HG02623 (cell line): ENCODE measurements at regions not wholly inside any gene's neighbourhood (a gene's known extent, or its start where the extent isn't known, plus 50 kb on each side); places are given as distances from the start of the nearest gene placed in this dataset.
"Not testable (repeated sequence)": the region's sequence is repeated elsewhere in the genome, so short reads cannot be mapped to it uniquely, and the experiment has no call there.

Experiments used
- ATAC-seq: cut with Tn5 transposase; IDR thresholded peaks from one replicate; pipeline ENCODE4 v1.9.1; 2021; ENCODE audit warnings: moderate library complexity; ENCODE audit not compliant: unreplicated experiment

DNA sequence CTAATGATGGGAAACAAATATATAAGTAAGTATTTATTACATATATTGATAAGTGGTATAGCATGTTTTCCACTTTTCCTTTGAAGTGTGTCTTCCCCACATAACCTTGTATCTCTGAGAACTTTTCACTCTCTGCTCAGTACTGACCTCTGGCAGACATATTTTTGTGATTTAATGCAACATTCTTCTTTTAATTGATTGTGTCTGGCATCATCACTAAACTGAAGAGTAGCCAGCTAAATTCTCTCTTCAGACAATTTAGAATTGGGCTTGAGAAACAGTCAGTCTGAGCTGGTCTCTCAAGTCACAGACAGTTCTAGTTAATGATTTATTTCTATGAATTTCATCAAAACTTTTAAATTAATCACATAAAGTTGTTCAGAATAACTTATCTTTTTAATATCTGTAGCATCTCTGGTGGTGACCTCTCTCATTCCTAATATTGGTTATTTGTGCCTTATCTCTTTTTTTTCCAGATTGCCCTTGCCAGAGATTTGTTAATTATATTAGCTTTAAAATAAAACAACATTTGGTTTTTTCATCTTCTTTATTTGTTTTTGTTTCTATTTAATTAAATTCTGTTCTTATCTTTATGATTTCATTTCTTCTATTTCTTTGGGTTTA, 230.0 kb upstream of the VLDLR start:
- not testable (repeated sequence) for ATAC-seq

DNA sequence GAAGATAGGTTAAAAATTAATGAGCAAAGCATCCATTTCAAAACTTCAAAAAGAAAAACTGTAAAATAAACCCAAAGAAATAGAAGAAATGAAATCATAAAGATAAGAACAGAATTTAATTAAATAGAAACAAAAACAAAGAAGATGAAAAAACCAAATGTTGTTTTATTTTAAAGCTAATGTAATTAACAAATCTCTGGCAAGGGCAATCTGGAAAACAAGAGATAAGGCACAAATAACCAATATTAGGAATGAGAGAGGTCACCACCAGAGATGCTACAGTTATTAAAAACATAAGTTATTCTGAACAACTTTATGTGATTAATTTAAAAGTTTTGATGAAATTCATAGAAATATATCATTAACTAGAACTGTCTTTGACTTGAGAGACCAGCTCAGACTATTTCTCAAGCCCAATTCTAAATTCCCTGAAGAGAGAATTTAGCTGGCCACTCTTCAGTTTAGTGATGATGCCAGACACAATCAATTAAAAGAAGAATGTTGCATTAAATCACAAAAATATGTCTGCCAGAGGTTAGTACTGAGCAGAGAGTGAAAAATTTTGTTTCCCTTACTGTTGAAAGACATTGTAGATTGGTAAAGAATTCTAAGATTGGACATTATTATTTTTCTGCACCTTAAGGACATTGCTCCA, 227.4 kb upstream of the VLDLR start:
- ATAC-seq, result not testable (repeated sequence)

- ATAC-seq, result no peak
Measured at GRCh38 chr9:2395814-2396612, 225.6 kb upstream of the VLDLR start.

DNA sequence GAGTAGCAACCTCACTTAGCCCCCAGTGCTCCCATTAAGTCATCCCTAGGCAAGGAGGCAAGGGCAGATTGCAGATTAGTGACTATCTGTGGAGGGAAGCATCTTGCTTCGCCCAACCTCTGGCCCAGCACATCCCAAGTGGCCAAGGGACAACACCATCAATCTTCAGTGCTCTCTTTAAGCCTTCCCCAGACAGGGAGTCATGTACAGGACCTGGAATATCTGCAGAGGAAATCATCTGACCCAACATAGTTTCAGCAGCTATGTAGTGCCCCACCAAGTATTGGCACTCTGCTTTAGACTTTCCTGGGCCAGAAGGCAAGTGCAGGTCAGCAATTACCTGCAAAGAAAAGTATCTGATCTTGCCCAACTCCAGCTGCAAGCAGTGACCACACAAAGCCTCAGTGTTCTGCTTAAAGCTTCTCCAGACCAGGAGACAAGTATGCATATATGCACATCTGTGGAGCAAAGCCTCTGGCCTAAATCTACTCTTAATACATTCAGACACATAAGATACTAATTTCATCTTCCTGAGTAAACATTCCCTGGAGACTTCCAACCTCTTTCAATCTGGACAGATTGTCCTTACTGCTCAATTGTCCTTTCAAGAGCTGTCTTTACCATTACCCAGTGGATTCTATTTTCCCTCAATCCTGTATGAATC, 224.8 kb upstream of the VLDLR start:
- no peak for ATAC-seq

DNA sequence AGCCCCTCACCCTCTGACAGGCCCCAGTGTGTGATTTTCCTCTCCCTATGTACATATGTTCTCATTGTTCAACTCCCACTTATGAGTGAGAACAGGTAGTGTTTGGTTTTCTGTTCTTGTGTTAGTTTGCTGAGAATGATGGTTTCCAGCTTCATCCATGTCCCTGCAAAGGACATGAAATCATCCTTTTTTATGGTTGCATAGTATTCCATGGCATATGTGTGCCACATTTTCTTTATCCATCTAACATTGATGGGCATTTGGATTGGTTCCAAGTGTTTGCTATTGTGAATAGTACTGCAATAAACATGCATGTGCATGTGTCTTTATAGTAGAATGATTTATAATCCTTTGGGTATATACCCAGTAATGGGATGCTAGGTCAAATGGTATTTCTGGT, 223.7 kb upstream of the VLDLR start:
- not testable (repeated sequence) for ATAC-seq

GRCh38 chr9:2401746-2402145, 219.8 kb upstream of the VLDLR start:
- not testable (repeated sequence) for ATAC-seq

DNA sequence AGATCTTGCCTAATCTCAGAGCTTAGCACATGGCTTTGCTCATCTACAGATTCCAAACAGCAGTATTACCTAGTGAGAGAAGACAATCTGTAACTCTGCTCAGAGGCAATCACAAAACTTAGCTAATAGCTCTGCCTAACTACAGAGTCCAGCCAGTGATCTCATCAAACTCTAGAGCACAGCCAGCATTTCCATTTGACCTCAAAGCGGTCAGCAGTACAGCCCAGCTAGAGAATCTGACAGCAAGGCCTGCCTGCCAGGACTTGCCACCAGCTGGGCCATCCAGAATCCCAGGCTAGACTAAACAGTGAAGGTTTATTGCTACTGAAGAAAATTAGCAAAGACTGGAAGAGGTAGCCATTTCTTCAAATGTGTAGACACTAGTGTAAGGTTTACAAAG, 217.9 kb upstream of the VLDLR start:
- ATAC-seq, result no peak

GRCh38 chr9:2406252-2406651, 215.3 kb upstream of the VLDLR start:
- no peak for ATAC-seq

- ATAC-seq, result no peak
Measured at GRCh38 chr9:2407450-2407849, 214.1 kb upstream of the VLDLR start.

DNA sequence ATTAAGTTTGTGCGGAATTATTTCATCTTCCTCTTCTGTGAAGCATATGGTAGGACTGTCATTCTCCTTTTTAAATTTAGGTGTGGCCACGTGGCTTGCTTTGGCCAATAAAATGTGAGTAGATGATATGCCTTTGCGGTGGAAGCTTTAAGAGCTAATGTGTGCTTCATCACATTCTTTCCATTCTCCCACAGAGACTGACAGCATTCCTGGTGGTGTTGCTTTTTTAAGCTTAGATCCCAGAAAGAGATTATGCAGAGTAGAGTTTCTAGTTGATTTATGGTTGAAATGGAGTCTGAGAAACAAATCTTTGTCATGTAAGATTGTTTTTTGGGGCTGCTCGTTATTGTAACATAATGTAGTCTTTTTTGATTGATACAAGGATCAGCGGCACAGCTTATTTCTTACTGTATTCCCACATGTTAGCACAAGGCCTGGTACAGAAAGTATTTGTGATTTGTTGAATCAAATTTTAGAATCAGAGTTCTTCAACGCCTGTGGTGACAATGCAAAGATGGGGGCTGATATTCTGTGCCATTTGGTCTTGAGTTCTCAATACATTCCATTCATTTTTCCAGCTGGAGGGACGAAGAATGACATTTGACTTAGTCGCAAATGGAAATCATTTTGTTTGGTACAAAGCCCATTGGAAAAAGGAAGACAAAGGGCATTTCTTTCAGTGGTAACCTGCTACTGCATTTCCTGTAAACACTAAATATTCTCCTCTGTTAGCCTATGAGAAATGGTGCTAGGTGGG, 209.9 kb upstream of the VLDLR start:
- ATAC-seq, result no peak

DNA sequence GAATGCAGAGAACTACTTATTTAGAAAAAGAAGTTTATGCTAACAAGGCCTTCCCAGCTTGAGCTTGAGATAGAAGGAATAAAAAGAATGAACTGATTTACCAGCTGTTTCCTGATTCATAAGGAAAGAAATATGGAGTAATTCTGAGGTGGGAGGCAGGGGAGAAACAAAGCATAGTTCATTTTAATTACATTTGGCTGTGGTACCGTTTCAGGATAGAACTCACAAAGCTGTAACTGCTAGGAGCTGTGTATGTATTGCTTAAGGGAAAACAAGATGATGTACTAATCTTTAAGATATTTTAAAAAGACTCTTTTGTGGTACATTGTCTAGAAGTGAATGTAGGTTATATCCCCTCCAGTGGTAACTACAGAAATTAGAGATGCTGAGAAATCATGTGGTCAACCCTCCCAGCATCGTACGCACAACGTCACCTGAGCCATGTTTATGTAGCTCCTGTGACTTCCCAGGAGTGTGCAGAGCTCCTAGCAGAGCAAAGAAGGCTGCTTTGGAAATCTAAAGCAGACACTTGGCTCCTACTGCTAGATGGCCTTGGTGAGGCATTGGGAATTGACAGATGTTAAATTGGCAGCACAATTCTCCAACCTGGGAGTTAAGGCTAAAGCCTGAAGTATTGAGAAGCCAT, 208.3 kb upstream of the VLDLR start:
- no peak for ATAC-seq

GRCh38 chr9:2414465-2414864, 207.1 kb upstream of the VLDLR start:
- no peak for ATAC-seq

DNA sequence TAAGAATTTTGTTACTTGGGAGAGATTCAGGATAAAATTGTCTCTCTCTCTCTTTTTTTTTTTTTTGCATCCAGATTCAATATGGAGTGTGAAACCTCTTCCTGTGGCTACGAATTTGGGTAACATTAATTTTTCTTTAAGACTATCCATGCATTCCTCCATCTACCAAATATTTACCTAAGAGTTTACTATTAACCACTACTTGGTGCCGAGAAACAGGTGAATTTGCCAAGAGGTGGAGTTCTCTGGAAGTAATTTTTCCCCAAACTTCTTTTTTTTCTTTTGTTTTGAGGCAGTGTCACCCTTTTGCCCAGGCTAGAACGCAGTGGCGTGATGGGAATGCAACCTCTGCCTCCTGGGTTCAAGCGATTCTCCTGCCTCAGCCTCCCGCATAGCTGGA, 206.3 kb upstream of the VLDLR start:
- ATAC-seq, result no peak

DNA sequence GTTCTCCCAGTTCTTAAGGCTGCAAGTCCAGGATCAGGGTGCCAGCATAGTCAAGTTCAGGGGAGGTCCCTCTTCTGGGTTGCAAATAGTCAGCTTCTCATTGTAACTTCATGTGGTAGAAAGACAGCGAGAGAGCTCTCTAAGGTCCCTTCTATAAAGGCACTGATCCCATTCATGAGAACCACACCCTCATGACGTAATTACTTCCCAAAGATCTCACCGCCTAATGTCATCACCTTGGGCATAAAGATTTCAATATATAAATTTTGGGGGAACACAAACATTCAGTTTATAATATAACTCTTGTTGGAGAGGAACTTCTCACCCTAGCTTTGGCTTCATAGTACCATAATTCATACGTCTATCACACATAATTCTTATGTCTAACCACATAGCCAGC, 203.9 kb upstream of the VLDLR start:
- ATAC-seq, result no peak

DNA sequence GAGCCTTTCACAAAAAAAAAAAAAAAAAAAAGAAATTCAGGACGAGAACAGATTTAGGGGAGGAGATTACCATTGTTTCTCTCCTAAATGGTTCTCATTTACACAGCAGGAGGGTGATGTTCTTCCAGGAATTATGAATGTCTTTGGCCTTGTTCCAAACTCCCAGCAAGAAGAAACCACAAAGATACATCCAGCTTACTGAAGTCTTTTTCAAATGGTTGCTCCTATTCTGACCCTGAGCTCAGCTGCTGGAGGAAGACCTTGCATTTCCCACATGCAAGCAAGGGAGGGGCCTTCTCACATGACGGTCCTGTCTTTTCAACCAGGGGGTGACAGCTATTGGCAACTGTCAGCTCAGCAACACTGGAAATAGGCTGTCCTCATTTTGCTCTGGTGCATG, 203.0 kb upstream of the VLDLR start:
- no peak for ATAC-seq

GRCh38 chr9:2419347-2419746, 202.2 kb upstream of the VLDLR start:
- no peak for ATAC-seq

DNA sequence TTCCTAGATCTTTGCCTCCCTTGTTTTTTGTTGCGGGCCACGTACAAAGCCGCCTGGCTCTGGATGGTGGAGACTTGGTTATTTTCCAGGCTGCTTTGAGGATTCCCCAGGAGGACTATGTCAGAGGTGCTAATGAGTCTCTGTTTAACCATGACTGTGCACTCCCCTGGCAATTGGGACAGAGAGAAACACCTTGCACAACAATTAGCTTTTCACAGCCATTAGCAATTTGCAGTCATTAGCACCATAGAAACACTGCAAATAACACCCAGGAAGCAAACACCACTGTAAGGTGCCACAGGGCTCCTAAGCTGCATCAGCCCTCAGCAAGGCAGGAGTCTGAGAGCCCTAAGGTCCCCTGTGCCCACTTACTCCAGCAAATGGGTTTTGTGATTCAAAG, 201.0 kb upstream of the VLDLR start:
- no peak for ATAC-seq

- ATAC-seq, result no peak
Measured at GRCh38 chr9:2424619-2425033, 197.0 kb upstream of the VLDLR start.

DNA sequence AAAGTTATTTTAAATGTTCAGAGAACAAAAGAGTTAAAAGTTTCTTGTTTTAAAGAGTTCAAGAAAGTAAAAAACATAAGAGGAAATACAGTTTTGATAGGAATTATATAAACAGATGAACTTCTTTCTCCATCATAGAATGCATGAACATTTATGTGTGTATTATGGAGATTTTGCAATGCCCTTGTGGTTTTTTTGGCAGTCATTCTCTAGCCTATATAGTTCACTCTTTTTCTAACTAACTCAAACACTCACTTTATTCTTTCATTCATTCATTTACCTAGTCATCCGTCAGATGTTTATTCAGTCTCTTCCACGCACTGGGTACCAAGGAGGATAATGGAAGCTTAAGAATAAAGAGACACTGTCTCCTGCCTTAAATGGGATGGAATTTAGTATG, 195.9 kb upstream of the VLDLR start:
- ATAC-seq, result no peak

- no peak for ATAC-seq
Measured at GRCh38 chr9:2427120-2427891, 194.3 kb upstream of the VLDLR start.
